ENCODE measurements at regions not wholly inside any gene's neighbourhood (a gene's known extent, or its start where the extent isn't known, plus 50 kb on each side); places are given as distances from the start of the nearest gene placed in this dataset.

DNA sequence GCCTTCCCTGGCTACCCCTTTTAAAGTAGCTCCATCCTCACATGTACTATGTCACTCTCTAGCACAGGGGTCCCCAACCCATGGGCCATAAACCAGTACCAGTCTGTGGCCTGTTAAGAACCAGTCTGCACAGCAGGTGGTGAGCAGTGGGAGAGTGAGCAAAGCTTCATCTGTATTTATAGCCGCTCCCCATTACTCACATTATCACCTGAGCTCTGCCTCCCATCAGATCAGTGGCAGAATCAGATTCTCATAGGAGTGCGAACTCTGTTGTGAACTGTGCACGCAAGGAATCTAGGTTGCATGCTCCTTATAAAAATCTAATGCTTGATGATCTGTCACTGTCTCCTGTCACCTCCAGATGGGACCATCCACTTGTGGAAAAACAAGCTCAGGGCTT, 116.6 kb upstream of the FOXD3 start:
- TF ChIP-seq, protein P1, sequence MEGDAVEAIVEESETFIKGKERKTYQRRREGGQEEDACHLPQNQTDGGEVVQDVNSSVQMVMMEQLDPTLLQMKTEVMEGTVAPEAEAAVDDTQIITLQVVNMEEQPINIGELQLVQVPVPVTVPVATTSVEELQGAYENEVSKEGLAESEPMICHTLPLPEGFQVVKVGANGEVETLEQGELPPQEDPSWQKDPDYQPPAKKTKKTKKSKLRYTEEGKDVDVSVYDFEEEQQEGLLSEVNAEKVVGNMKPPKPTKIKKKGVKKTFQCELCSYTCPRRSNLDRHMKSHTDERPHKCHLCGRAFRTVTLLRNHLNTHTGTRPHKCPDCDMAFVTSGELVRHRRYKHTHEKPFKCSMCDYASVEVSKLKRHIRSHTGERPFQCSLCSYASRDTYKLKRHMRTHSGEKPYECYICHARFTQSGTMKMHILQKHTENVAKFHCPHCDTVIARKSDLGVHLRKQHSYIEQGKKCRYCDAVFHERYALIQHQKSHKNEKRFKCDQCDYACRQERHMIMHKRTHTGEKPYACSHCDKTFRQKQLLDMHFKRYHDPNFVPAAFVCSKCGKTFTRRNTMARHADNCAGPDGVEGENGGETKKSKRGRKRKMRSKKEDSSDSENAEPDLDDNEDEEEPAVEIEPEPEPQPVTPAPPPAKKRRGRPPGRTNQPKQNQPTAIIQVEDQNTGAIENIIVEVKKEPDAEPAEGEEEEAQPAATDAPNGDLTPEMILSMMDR (IDR thresholded peaks at IDR 0.05; ENCODE audit: low read depth, low read length, missing control alignments), result no peak
- no peak overlapping the region for H3K4me3 ChIP-seq (ENCODE audit: low read depth, low read length)
- in situ Hi-C loops (cut with HindIII; ENCODE audit: low sequenced_read_pairs), result no loop called here
- DNase-seq (ENCODE audit: low read depth), result no peak

DNA sequence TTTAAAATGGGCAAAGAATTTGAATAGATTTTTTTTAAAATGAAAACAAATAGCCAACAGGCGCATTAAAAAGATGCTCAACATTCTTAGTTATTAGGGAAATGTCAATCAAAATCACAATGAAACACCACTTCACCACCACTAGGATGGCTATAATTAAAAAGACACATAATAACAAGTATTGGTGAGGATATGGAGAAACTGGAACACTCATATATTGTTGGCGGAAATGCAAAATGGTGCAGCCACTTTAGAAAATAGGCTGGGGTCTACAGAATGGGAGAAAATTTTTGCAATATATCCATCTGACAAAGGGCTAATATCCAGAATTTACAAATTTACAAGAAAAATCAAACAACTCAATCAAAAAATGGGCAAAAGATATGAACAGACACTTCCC, 107.8 kb upstream of the FOXD3 start:
- H3K4me3 ChIP-seq (ENCODE audit: low read depth, low read length), result no peak overlapping the region
- TF ChIP-seq, protein P1 (IDR thresholded peaks at IDR 0.05; ENCODE audit: low read depth, low read length, missing control alignments), result no peak
- DNase-seq (ENCODE audit: low read depth), result no peak
- in situ Hi-C loops (cut with HindIII; ENCODE audit: low sequenced_read_pairs), result no loop called here

DNA sequence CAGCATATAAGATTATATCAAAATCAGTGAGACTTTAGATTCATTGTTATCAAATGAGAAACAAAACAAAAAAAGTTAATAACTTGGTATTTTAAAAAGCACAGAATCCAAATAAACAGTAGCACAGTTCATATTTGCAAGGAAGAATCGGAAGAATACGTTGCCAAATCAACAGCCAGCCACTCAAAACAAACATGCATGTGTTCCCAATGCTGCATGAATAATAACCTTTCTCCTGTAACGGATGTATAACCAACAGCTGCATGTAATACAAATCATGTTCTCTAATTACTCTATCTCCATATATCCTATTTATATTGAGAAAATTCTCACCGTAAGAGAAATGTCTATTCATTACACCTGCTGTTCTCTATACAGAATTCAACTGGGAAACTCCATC, 98.9 kb upstream of the FOXD3 start:
- TF ChIP-seq, protein P1 (IDR thresholded peaks at IDR 0.05; ENCODE audit: low read depth, low read length, missing control alignments), result no peak
- no peak for DNase-seq (ENCODE audit: low read depth)
- in situ Hi-C loops (cut with HindIII; ENCODE audit: low sequenced_read_pairs), result no loop called here
- no peak overlapping the region for H3K4me3 ChIP-seq (ENCODE audit: low read depth, low read length)

DNA sequence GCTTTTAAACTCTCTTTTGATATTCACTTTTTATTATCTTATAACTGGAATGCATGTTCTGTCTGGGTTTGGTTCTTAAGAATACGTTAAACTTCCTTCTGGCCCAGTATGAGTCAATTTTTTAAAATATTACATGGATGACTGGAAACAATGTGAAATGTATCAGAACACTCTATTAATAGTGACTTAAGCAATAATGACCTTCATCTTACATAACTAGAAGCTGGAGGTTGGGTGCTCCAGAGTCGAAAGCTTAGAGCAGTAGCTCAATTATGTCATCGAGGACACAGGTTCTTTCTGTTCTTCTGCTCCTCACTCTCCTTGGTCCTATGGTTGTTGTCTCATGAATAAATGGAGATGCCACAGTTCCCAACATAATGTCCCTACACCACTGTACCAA, 91.6 kb upstream of the FOXD3 start:
- no peak overlapping the region for H3K4me3 ChIP-seq (ENCODE audit: low read depth, low read length)
- TF ChIP-seq, protein P1 (IDR thresholded peaks at IDR 0.05; ENCODE audit: low read depth, low read length, missing control alignments), result no peak
- no peak for DNase-seq (ENCODE audit: low read depth)
- in situ Hi-C loops (cut with HindIII; ENCODE audit: low sequenced_read_pairs), result no loop called here

DNA sequence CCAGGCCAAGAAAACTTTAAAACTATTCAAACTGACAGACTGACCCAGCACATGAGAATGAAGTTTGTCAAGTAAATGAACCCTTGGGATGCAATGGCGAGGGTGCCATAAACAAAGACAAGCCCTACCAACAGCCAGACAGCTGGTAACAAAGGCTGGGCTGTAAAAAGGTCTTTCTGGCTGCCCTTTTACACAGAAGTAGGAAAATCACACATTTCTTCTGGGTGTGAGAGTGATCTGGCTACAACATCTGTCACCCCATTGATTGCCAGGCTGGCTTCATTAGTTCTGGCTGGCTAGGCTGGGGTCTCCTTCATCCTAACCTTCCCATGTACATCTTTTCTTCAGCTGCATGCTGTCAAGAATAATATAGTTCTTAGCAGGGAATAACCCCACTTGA, 83.6 kb upstream of the FOXD3 start:
- in situ Hi-C loops (cut with HindIII; ENCODE audit: low sequenced_read_pairs), result no loop called here
- TF ChIP-seq, protein P1 (IDR thresholded peaks at IDR 0.05; ENCODE audit: low read depth, low read length, missing control alignments), result no peak
- DNase-seq (ENCODE audit: low read depth), result no peak
- no peak overlapping the region for H3K4me3 ChIP-seq (ENCODE audit: low read depth, low read length)

DNA sequence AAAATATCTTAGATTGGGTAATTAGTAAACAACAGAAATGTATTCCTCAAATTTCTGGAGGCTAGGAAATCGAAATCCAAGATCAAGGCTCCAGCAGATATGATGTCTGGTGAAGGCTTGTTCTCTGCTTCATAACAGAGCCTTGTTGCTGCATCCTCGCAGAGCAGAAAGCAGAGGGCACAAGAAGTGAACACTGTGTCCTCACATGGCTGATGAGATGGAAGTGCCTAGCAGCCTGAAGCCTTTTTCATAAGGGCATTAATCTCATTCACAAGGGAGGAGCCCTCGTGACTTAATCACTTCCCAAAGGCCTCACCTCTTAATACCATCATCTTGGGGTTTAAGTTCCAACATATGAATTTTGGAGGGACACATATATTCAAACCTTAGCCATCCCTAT, 77.2 kb upstream of the FOXD3 start:
- H3K4me3 ChIP-seq (ENCODE audit: low read depth, low read length), result no peak overlapping the region
- in situ Hi-C loops (cut with HindIII; ENCODE audit: low sequenced_read_pairs), result no loop called here
- DNase-seq (ENCODE audit: low read depth), result no peak
- TF ChIP-seq, protein P1 (IDR thresholded peaks at IDR 0.05; ENCODE audit: low read depth, low read length, missing control alignments), result no peak

DNA sequence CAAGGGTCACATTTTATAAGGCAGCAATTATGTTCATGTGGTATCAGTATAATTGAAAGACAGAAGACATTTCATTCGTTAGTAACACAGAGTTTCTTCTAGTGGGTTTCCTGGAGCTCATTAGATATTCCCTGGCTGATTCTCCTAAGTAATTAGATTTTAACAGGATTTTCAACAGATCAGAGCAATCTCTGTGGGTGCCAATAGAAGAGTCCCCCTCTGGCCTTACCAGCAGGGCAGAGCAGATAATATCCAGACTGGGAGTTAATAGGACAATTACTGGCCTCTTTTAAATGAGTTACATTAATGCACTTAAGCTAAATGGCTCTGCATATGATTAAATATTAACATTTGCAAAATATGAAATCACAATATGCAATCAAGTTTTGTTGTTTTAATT, 74.2 kb upstream of the FOXD3 start:
- TF ChIP-seq, protein P1 (IDR thresholded peaks at IDR 0.05; ENCODE audit: low read depth, low read length, missing control alignments), result no peak
- in situ Hi-C loops (cut with HindIII; ENCODE audit: low sequenced_read_pairs), result no loop called here
- no peak for DNase-seq (ENCODE audit: low read depth)
- H3K4me3 ChIP-seq (ENCODE audit: low read depth, low read length), result no peak overlapping the region

Measured in astrocyte of the cerebellum (primary cell).